ENCODE measurements at regions not wholly inside any gene's neighbourhood (a gene's known extent, or its start where the extent isn't known, plus 50 kb on each side); places are given as distances from the start of the nearest gene placed in this dataset.

- TF ChIP-seq SIN3A (IDR thresholded peaks at IDR 0.05; ENCODE audit: borderline replicate concordance, low read depth, low read length) (no peak), CTCF (IDR thresholded peaks at IDR 0.05) (no peak), ZBTB33 (IDR thresholded peaks at IDR 0.05; ENCODE audit: borderline replicate concordance, low read depth) (no peak), POLR2AphosphoS5 (IDR thresholded peaks at IDR 0.05; ENCODE audit: low read depth, low read length) (no peak), GATA2 (CRISPR knock-in tag; IDR thresholded peaks at IDR 0.05) (no peak), FOXM1 (IDR thresholded peaks at IDR 0.05; ENCODE audit: low read depth) (no peak), TAF1 (IDR thresholded peaks at IDR 0.05; ENCODE audit: borderline replicate concordance, low read depth, low read length) (no peak), USF2 (IDR thresholded peaks at IDR 0.05; ENCODE audit: borderline replicate concordance, low read depth, low read length) (no peak), JUND (IDR thresholded peaks at IDR 0.05) (no peak), MXI1 (IDR thresholded peaks at IDR 0.05; ENCODE audit: low read depth, low read length) (no peak), REST (IDR thresholded peaks at IDR 0.05; ENCODE audit: low read depth, low read length) (no peak), IRF3 (IDR thresholded peaks at IDR 0.05; ENCODE audit: low read depth, low read length) (no peak), RFX5 (IDR thresholded peaks at IDR 0.05; ENCODE audit: low read length) (no peak), EZH2phosphoT487 (IDR thresholded peaks at IDR 0.05; ENCODE audit: borderline replicate concordance, low read depth) (no peak)
Measured at GRCh38 chrX:66919280-66919832, 280.5 kb upstream of the EDA2R start.

Data from SK-N-SH (cell line).